HG03558 (cell line): ENCODE measurements at regions not wholly inside any gene's neighbourhood (a gene's known extent, or its start where the extent isn't known, plus 50 kb on each side); places are given as distances from the start of the nearest gene placed in this dataset.
A peak's percentile ranks its signal among the peaks of the same experiment; 100 is the strongest.
"Not testable (repeated sequence)": the region's sequence is repeated elsewhere in the genome, so short reads cannot be mapped to it uniquely, and the experiment has no call there.

Experiments
- ATAC-seq: cut with Tn5 transposase; IDR thresholded peaks from one replicate; pipeline ENCODE4 v1.9.1; 2021; ENCODE audit warnings: moderate number of reproducible peaks; ENCODE audit not compliant: unreplicated experiment; ENCODE audit errors: extremely low read depth

- no peak for ATAC-seq
Measured at GRCh38 chr15:55126111-55126510, 70.6 kb downstream of the RSL24D1 start.

DNA sequence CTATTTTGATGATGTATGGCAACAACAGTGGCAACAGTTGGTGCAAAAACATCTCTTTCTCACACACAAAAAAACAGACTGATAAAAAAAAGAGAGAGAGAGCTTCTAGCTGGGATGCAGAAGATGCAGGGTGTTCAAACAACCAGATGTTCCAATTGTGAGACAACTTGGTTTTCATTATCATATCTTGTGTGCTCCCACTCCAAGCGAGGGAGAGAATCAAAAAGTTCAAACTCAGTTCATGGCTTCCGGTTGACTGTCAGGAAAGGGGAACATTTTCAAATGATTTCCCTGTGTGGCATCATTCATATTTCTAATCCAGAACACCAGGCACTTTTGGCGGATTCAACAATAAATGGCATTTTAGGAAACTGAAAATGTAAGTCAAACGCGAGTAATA is 72.1 kb downstream of the RSL24D1 start:
- no peak for ATAC-seq

DNA sequence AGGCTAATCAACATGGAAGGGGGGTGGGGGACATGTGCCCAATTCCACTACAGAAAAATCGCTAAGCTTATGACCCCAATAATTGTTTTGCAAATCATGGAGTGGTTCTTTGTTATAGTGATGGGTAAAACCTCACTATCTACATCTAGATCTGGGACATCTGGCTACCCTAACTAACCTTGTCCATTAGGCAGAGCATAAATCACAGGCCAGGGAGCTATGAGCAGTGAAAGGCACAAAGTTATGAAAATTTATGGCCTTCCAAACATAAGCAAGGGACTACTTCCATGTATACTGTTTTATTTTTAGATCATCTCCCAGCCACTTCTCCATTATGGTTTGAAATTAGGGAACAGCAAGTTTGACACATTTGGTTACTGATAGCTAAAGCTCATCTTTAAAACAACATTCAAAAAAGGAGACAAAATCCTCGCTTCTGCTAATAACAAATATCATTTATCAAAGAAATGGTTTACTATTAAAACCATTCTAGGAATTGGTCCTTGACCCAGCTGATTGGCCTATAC is 78.3 kb downstream of the RSL24D1 start:
- no peak for ATAC-seq

GRCh38 chr15:55116636-55117035 is 80.1 kb downstream of the RSL24D1 start:
- ATAC-seq: no peak

- no peak for ATAC-seq
Measured at GRCh38 chr15:55113736-55114135, 83.0 kb downstream of the RSL24D1 start.

DNA sequence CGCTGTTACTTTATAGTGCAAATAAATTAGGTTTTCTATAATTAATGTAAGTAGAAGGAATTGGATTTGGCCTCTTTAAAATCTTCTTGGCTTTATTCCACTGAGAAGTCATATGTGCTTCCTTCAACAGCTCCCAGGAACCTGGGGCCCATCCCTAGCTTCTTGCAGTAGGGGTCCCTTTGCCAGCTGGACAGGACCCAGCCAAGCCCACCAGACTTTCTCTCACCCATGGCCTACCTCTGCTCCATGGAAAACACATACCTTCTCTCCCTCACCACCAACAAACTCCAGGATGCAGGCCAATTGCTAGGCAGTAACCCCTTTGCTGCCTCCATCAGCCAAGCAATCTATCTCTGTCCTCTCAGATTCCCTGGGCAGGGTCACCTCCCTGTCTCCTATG is 84.0 kb downstream of the RSL24D1 start:
- ATAC-seq: no peak

GRCh38 chr15:55110446-55110845 is 86.3 kb downstream of the RSL24D1 start:
- no peak for ATAC-seq

DNA sequence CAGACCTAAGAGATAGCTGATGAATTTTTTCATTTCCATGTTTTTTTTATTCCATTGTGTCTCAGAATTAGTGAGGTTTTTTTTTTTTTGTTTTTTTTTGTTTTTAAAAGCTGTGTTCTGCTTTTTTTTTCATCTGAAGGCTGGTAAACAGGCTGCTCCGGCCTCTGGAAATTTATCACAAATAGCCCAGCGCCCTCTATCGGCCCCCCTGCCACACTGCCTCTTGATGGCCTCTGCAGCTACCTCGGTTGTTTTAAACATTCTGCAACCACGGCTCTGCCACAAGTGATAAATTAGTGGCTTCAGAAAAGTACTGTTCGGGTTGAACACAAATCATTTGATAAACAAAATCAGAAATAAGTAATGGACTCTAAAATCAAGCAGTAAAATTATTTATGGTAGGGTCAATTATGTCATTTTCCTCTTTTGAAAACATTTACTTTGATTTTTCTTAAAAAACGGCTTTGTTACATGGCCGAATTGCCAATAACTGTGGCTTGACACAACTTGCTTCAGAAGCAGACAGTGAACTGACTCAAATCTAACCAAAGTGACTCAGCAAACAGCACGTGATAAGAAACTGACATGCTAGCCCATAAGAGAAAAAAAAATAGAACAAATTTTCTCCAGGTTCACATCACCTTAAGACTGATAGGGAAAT is 87.8 kb downstream of the RSL24D1 start:
- ATAC-seq: peak; percentile 44

GRCh38 chr15:55108448-55108847 is 88.3 kb downstream of the RSL24D1 start:
- ATAC-seq: no peak

DNA sequence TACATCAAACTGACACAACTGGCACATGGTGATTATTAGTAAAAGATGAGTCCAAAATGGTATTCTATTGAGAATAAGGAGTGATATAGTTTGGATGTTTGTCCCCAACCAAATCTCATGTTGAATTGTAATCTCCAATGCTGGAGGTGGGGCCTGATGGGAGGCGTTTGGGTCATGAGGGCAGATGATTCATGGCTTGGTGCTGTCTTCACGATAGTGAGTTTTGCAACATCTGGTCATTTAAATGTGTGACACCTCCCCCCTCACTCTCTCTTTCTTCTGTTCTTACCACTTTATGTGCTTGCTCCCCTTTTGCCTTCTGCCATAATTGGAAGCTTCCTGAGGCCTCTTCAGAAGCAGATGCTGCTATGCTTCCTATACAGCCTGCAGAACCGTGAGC is 90.6 kb downstream of the RSL24D1 start:
- no peak for ATAC-seq

GRCh38 chr15:55094136-55094535 is 102.6 kb downstream of the RSL24D1 start:
- ATAC-seq: no peak

GRCh38 chr15:55088207-55088606 is 108.5 kb downstream of the RSL24D1 start:
- no peak for ATAC-seq

- no peak for ATAC-seq
Measured at GRCh38 chr15:55084673-55085072, 112.1 kb downstream of the RSL24D1 start.

- no peak for ATAC-seq
Measured at GRCh38 chr15:55084216-55084615, 112.5 kb downstream of the RSL24D1 start.

DNA sequence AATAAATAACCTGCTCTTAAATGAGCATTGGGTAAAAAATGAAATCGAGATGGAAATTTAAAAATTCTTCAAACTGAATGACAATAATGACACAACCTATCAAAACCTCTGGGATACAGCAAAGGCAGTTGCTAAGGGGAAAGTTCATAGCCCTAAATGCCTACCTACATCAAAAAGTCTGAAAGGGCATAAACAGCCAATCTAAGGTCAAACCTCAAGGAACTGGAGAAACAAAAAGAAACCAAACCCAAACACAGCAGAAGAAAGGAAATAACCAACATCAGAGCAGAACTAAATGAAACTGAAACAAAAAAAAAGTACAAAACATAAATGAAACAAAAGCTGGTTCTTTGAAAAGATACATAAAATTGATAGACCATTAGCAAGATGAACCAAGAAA is 119.7 kb downstream of the RSL24D1 start:
- ATAC-seq: not testable (repeated sequence)

- ATAC-seq: no peak
Measured at GRCh38 chr15:55074431-55074830, 122.3 kb downstream of the RSL24D1 start.

GRCh38 chr15:55063970-55064369 is 132.8 kb downstream of the RSL24D1 start:
- ATAC-seq: not testable (repeated sequence)

- no peak for ATAC-seq
Measured at GRCh38 chr15:55060836-55061235, 135.9 kb downstream of the RSL24D1 start.

GRCh38 chr15:55056500-55056899 is 140.2 kb downstream of the RSL24D1 start:
- ATAC-seq: no peak

DNA sequence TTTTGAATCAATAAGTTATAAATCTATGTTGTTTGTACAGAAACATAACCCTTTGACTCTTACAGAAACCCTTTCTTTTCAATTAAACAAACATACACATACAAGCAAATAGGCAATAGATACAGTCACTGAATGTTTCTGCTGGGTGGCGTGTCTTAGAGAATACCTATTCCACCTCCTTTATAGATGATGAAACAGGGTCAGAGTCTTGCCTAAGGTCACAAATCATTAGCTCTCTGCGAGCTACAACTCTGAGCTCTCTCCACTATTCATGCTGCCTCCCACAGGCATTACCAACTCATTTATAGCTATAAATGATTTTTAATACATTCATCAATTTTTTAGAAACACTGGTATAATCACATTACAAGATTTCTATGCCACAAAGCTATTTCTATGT is 152.6 kb downstream of the RSL24D1 start:
- ATAC-seq: no peak

GRCh38 chr15:55037071-55037470 is 159.7 kb downstream of the RSL24D1 start:
- ATAC-seq: no peak

GRCh38 chr15:55035749-55036148 is 161.0 kb downstream of the RSL24D1 start:
- no peak for ATAC-seq
